GM19324 (cell line): ENCODE measurements at regions not wholly inside any gene's neighbourhood (a gene's known extent, or its start where the extent isn't known, plus 50 kb on each side); places are given as distances from the start of the nearest gene placed in this dataset.

ENCODE experiments used
- ATAC-seq: cut with Tn5 transposase; IDR thresholded peaks from one replicate; pipeline ENCODE4 v1.9.1; 2021; ENCODE audit warnings: mild to moderate bottlenecking, moderate library complexity; ENCODE audit not compliant: unreplicated experiment, low FRiP score

DNA sequence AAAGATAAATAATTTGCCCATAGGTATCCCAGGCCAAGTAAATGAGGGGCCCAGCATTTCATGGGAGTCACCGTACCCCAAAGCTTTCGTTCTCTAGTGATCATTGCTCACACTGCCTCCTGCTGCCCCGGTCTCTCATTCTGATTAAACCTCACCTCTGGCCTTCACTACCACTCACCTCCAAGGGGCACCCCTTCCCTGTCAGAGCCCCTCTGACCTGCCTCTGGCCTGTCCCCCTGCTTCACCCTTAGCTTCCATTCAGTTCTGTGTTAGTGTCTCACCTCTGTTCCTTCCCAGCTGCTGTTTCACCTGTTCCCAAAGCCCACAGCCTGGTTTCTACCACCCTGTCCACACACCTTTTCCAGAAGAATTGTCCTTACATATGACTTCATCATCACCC lies 150.3 kb upstream of the E2F8 start:
- no peak for ATAC-seq

- ATAC-seq, result no peak
Observed at GRCh38 chr11:19389787-19390303, 149.1 kb upstream of the E2F8 start.

GRCh38 chr11:19382131-19382611 lies 141.4 kb upstream of the E2F8 start:
- ATAC-seq, result no peak

DNA sequence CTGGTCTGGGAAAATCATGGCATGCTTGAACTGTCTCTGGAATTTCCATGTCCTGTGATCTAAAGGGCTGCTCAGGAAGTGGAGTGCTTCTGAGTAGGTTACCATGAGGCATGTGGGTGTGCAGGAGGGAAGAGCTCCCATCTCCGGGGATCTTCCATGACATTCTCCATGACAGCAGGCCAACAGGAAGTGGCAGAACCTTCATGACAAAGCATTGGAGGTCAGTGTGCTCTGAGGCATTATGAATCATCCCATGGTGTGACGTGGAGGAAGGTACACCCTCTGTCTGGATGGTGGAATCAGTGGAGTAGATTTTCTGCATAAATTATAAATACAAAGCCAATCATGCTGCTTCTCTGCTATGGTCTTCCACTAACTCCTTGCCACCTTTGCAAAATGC lies 139.6 kb upstream of the E2F8 start:
- ATAC-seq, result no peak

DNA sequence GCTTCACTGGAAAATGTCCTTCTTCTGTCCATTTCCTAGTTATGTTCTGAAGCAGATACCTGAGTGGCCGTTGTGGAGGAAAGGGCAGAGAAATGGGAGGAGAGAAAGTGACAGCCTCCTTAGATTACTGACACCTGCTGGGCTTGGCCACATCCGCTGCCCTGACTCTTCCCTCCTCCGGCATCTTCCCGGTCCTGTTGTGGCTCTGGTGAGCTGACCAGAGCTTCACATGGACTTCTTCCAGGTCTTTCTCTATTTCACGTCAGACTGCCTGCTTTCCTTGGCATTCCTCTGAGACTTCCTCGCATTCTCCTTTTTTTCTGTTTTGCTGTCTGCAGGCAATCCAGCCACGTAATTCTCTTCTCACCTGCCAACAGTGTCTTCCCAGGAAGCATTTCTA lies 138.7 kb upstream of the E2F8 start:
- ATAC-seq, result no peak

GRCh38 chr11:19378814-19379213 lies 138.1 kb upstream of the E2F8 start:
- ATAC-seq, result no peak

DNA sequence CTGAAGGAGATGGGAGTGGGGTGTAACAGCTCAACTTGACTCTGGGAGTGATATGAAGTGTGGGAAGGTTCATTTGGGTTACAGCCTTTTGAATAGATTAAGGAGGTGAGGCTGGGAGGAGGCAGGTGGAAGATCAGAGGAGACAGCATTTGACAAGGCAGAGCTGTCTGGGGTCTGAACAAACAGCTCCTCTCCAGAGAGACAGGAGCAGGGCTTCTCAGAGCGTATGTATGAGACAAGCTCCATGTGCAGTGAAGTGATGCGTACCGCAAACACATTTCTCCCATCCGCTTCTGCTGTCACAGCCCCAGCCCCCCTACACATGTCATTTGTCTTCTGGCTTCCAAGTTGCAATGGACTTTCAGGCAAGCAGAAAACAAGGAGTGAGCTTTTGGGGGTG lies 137.1 kb upstream of the E2F8 start:
- no peak for ATAC-seq

GRCh38 chr11:19375440-19375839 lies 134.7 kb upstream of the E2F8 start:
- no peak for ATAC-seq

GRCh38 chr11:19374151-19374569 lies 133.4 kb upstream of the E2F8 start:
- no peak for ATAC-seq

- ATAC-seq, result no peak
Observed at GRCh38 chr11:19372381-19372780, 131.6 kb upstream of the E2F8 start.

- ATAC-seq, result no peak
Observed at GRCh38 chr11:19370100-19370861, 129.5 kb upstream of the E2F8 start.

DNA sequence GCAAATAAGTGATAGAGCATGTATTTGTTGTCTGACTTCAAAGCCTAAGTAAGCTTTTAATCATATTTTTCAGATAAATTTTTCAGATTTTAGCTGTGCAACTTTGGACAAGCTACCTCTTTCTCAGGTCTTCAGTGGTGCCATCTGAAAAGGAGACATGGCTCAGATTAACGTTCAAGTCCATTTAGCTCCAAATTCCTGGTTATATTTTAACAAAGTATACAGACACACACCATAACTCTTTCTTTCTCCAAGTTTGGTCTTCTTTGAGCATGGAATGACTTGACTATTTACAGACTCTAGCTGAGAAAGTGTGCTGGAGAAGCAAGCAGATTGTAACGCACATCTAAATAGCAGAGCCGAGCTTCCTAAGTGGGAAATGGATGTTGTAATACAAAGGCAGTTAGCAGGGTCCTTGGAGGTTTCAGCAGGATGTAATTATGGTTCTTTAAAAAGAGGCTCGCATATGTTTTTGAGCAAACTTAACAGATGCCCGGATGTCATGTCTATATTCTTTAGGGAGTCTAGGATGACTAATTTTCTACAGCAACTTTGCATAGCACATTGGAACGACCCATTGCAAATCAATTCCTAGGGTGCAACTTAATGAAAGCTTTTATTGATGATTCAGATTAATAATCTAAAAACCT lies 128.1 kb upstream of the E2F8 start:
- ATAC-seq, result no peak

GRCh38 chr11:19366992-19367709 lies 126.4 kb upstream of the E2F8 start:
- no peak for ATAC-seq

- ATAC-seq, result no peak
Observed at GRCh38 chr11:19365743-19366410, 125.1 kb upstream of the E2F8 start.

DNA sequence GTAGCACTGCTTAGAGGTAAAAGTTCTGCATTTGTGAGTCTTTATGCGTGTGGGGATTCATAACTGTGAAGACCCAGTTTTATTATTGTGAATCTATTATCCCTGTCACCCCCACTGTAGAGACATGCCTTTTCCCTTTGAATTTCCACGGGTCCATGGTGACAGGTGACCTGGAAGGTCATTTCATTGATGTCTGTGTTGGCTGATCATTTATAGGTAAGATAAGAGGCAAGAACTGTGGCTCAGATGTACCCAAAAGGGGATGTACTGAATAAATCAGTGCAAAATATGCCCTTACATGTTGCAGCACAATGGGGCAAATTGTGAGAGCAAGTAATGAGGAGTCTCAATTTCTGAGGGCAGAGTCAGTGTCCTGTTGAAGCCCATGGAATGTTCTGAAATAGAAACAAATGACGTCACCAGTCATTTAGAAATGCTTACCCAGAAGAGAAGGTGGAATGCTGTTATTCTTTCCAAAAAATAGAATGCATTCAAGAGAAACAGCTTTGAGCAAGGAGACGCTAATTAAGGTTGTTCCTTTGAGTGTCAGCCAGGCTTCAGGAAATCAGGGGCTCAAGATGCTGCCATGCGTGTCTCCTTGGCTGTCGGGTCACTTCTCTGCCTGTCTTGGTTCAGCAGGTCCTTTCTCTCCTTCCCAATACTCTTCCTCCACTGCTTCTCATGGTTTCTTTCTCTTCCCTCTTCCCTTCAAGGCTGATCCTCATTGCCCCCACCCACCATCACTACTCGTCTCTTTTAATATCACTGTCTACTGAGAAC lies 118.7 kb upstream of the E2F8 start:
- ATAC-seq, result no peak

DNA sequence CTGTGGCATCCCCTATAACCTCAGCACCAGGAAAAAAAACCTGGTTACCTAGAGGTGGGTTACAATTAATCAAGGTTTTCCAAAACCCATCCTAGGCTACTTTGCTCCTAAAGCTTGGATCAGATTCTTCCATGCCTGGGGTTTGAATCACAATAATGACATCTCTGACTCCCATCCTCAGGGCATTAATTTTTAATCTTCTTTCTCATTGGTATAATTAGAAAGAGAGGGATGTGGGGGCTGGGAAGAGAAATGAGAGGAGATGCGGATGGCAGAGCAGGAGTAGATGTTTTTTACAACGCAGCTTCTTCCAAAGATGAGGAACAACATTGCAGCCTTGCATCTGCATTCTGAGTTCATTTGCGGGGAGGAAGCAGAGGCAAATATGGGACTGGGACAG lies 117.2 kb upstream of the E2F8 start:
- ATAC-seq, result no peak

DNA sequence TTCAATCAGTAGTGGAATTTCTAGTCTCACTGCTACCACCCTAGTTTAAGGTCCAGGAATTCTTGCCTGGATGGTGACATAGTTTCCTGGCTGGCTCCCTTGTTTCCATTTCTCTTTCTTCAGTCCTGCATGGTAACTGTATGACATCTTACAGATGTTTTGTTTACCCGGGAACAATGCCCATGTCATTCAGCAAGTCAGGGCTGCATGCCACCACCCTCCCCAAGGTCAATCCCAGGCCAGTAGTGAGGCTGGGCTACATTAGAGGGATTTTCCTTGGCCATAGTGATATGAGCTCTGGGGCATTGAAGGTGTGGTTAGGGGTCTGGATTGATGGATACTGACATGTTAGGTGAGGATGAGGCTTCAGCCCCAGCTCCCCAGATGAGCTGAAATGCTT lies 114.9 kb upstream of the E2F8 start:
- ATAC-seq, result no peak

DNA sequence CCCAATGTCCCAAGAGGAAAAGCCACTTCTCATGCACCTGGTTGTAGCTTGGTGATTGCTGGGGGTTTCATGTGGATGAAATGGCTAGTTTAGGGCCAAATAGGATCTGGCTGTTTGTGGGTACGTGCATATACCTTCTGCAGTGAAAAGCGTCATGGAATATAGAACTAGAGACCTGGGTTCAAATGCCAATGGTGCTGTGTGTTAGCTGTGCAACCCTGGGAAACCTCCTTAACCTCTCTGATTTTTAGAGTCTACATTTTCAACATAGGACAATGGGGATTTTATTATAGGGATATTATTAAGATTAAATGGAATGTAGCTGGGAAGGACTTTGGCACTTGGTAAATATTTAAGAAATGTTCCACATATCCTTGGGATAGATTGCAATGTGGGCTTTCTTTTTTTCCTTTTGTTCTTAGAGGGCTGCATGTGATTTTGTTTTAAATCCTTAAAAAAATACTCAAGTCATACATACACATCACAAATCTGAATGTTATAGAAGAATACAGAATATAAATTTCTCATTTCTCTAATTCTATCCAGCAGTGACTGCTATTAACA lies 112.6 kb upstream of the E2F8 start:
- ATAC-seq, result no peak

DNA sequence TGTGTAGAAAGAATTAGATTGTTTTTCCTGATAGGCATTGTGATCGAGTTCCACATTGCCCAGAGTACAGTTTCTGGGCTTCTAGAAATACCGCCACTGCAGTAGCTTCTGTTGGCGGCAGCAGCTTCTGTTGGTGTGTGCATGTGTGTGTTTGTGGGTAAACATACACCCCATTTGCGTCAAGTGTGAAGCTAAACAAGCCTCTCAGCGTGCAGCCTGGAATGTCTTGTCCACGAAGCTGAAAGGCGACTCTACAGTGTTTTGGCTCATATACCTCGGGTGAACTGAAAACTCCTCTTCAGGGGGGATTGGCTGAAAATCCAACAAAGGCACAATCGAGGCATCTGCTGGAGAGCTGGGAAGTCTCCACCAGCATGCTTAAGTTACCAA lies 112.0 kb upstream of the E2F8 start:
- no peak for ATAC-seq
